ENCODE measurements at regions not wholly inside any gene's neighbourhood (a gene's known extent, or its start where the extent isn't known, plus 50 kb on each side); places are given as distances from the start of the nearest gene placed in this dataset.
A peak's percentile ranks its signal among the peaks of the same experiment; 100 is the strongest.

DNA sequence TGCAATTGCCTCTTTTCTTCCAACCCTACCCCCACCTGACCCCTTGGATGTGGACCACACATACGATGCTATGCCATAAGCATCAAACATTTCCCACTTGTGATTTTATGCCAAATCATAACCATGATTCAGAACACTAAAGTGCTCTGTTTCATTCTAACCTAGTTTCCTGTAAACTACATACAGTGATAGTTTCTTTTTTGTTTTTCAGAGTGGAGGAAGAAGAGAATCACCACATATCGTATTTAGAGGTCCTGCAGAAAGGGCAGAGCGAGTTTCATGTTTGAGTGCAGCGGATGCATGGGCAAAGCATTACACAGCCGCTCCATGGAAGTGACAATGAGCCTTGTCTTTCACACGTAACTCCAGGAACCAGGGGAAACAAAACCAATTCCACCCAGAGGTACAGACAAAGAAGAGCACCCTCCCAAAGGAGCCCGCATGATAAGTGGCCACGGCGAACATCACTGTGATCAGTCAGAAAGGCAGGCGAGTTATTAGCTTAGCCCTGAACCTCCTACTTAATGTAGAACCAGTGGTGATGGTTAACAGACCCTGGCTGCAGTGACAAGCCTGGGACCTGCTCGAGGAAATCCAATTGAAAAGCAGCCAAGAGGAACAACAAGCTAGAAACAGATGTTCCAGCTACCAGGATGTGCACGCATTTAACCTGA, 64.0 kb upstream of the ZNF281 start:
- no peak overlapping the region for H3K27ac Mint-ChIP-seq

DNA sequence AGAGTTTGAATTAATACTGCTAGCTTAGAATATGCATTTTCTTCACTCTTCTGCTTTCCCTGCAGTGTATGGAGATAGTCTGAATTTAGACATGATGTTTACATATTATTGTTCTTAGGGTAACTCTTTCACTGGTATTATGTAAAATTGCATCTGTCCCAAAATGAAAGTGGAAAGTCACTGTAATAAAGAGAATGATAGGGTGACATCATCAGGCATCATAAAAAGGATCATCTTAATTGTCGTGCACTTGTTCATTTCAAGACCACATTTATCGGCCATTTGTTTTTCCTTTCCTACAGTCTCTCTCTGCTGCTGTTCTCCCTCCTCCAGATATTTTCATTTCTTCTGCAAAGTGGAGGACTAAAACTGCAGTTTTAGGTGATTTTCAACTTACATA, 61.9 kb upstream of the ZNF281 start:
- Mint-ChIP-seq H3K4me1 (peaks cover 5 to 10% (median 8%) of the 10 kb centered on the region in 3 donors), H3K27me3 (peaks cover 16% of the 10 kb centered on the region), H3K9me3 (no peaks in the 10 kb centered on the region), H3K27ac (no peak overlapping the region), H3K36me3 (no peaks in the 10 kb centered on the region), H3K4me3 (no peak overlapping the region)

More for the DNA sequence above, 64.0 kb upstream of the ZNF281 start:
- H3K27me3 Mint-ChIP-seq: peaks cover 27% of the 10 kb centered on the region
- H3K9me3 Mint-ChIP-seq: no peaks in the 10 kb centered on the region
- no peaks in the 10 kb centered on the region for H3K36me3 Mint-ChIP-seq
- peaks cover 5 to 13% (median 11%) of the 10 kb centered on the region in 3 donors for H3K4me1 Mint-ChIP-seq
- peak overlapping the region in 3 of 4 donors; percentile 63 to 76 (median 69) for H3K4me3 Mint-ChIP-seq

DNA sequence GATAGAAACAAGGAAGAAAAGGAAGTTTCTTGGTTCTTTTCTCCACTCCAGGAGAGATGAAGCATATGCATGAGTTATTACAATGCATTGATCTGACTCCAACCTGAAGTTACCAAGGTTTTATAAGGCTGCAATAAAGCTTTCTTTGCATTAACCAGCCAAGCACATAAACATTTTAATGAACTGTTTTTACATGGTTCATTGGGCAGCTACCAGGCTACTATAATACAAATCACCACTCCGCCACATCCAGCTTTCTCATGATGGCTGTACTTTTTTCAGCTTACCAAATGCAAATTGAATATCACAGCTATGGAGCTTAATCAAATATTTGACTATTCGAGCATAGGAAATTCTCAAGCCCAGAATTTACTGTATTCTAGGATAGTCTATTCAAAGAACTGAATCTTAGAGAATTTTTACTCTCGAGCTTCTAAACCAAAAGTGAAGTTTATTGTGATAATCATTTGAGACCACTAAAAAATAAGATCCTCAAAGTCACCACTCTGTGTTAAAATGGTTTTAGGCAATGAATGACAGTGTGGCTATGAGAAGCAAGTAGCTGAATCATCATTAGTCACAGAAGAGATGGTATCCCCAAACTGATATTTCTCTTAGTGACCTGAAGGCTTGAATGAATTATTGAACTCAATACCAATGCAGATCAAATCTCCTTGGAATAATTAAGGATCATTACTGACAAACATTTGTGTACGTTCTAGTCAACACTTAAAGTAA, 58.6 kb upstream of the ZNF281 start:
- Mint-ChIP-seq H3K9me3 (no peaks in the 10 kb centered on the region), H3K4me1 (peaks cover under 1 to 3% (median 2%) of the 10 kb centered on the region in 3 donors), H3K4me3 (no peak overlapping the region), H3K27ac (no peak overlapping the region), H3K36me3 (no peaks in the 10 kb centered on the region), H3K27me3 (peaks cover 8% of the 10 kb centered on the region)

DNA sequence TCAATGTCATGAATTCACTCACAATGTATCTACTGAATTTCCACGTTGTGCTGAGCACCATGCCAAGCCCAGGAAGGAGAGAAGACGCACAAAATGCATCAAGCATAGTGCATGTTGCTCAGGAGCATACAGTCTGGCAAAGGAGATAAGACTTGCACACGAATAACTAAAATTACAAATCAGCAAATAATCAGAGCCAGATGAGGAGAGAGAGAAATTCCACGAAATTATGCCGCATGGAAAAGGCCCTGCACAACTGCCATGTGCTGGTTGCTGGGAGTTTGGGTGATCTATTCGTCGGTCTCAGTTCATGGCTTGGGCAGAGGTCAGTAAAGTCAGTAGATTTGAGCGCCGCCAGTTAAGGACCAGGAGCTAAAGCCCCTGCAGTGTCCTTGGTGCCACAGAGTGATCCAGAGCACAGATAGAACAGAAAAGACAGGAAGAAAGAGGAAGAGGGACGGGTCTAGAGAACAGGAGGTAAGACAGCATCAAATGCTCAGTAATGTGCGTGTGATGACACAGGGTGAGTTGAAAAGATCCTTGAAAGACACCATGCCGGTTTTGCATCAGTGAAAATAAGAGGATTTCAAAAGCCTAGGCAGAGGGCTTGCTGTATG, 55.1 kb upstream of the ZNF281 start:
- Mint-ChIP-seq H3K27ac (no peak overlapping the region), H3K27me3 (no peaks in the 10 kb centered on the region), H3K4me3 (no peak overlapping the region), H3K4me1 (no peaks in the 10 kb centered on the region), H3K9me3 (no peaks in the 10 kb centered on the region), H3K36me3 (no peaks in the 10 kb centered on the region)
